Duodenal mucosa (tissue), 2 donors: ENCODE measurements at regions not wholly inside any gene's neighbourhood (a gene's known extent, or its start where the extent isn't known, plus 50 kb on each side); places are given as distances from the start of the nearest gene placed in this dataset.

Source experiments
- H3K27ac ChIP-seq: one replicate; pipeline ENCODE4 v1.7.0; 2013; ENCODE audit warnings: low read depth, low read length
- H3K27me3 ChIP-seq, 2 donors: one replicate each; pipeline ENCODE4 v1.7.0; 2013; ENCODE audit warnings: low read length in 2 of 2, control low read depth in 1 of 2; ENCODE audit not compliant: insufficient read depth in 2 of 2, control insufficient read depth in 1 of 2
- H3K36me3 ChIP-seq, 2 donors: one replicate each; pipeline ENCODE4 v1.7.0; 2013; ENCODE audit warnings: low read length in 2 of 2, control low read depth in 1 of 2; ENCODE audit not compliant: insufficient read depth in 2 of 2, control insufficient read depth in 1 of 2
- H3K4me1 ChIP-seq, 2 donors: one replicate each; pipeline ENCODE4 v1.7.0; 2013; ENCODE audit warnings: low read length in 2 of 2, control low read depth in 1 of 2; ENCODE audit not compliant: insufficient read depth in 2 of 2, control insufficient read depth in 1 of 2
- H3K4me3 ChIP-seq, 2 donors: one replicate each; pipeline ENCODE4 v1.7.0; 2013; ENCODE audit warnings: low read length in 2 of 2, low read depth in 1 of 2
- H3K9ac ChIP-seq, 2 donors: one replicate each; pipeline ENCODE4 v1.7.0; 2013; ENCODE audit warnings: low read length in 2 of 2, low read depth in 1 of 2
- H3K9me3 ChIP-seq, 2 donors: one replicate each; pipeline ENCODE4 v1.7.0; 2013; ENCODE audit warnings: low read length in 2 of 2, control low read depth in 1 of 2; ENCODE audit not compliant: control insufficient read depth in 1 of 2

DNA sequence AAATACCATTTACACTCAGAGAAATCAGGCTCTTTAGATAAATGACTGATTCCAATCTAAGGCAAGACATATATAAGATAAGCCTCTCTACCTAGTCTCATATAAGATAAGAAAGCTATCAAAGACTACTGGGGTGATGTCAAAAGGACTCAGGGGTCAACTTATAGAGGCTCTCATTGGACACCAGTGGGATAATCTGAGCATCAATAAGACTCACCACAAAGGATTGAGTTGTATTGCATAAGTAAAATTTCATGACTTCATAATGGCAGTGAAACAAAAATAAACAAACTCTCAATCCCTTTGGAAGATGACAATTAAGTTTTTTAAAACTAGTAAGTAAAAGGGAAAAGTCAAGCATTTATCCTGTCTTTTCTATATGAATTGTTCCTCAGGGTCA lies 317.8 kb downstream of the SHQ1 start:
- Histone ChIP-seq H3K27me3 (no peaks in the 10 kb centered on the region), H3K36me3 (no peaks in the 10 kb centered on the region), H3K27ac (no peak overlapping the region), H3K4me3 (no peak overlapping the region), H3K4me1 (no peaks in the 10 kb centered on the region), H3K9ac (no peak overlapping the region), H3K9me3 (no peaks in the 10 kb centered on the region)

DNA sequence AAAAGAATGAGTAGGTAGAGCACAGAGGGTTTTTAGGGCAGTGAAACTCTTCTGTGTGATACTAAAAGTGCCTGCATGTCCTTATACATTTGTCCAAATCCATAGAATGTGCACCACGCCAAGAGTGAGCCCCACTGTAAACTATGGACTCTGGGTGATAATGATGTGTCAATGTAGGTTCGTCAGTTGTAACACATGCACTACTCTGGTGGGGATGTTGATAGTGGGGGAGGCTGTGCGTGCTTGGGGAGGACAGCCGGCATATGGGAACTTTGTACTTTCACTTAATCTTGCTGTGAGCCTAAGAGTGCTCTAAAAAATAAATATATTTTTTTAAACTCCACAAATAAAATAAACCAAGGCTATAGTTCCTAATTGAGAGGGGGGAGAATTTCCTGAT lies 319.2 kb downstream of the SHQ1 start:
- Histone ChIP-seq H3K4me3 (no peak overlapping the region), H3K36me3 (no peaks in the 10 kb centered on the region), H3K27ac (no peak overlapping the region), H3K27me3 (no peaks in the 10 kb centered on the region), H3K4me1 (no peaks in the 10 kb centered on the region), H3K9me3 (no peaks in the 10 kb centered on the region), H3K9ac (no peak overlapping the region)

DNA sequence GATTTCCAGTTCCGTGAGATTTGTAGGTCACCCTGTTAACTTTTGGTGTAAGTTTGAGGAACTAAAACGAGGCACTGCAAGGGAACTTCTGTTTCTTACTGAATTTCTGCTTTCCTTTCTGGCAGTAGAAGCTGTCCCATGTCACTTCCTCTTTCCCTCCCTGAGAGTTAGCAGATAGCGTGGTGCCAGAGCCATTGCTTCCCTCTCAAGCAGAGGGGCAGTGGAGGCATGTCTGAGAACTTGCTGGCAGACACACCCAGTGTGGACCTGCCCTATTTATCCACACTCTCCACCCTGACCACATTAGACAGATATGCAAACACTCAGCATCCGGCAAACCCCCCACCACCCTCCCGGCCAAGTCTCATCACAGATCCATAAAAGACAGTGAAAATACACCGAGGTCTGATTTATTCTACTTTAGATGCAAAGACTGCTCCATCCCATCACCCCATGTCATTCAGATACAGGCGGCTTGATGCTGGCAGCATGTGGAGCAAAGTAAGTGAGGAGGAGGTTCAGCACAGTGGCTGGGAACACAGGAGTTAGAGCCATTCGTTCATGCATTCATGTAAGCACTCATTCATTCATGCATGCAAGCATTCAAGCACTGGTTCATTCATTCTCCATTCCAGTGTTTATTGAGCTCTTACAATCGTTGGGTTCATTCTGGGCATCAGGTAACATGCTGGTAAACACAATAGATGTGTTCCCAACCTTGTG lies 324.7 kb downstream of the SHQ1 start:
- Histone ChIP-seq H3K9me3 (no peaks in the 10 kb centered on the region), H3K36me3 (no peaks in the 10 kb centered on the region), H3K27ac (no peak overlapping the region), H3K4me3 (no peak overlapping the region), H3K4me1 (peaks cover 12 to 13% of the 10 kb centered on the region in 2 donors), H3K9ac (no peak overlapping the region), H3K27me3 (no peaks in the 10 kb centered on the region)

DNA sequence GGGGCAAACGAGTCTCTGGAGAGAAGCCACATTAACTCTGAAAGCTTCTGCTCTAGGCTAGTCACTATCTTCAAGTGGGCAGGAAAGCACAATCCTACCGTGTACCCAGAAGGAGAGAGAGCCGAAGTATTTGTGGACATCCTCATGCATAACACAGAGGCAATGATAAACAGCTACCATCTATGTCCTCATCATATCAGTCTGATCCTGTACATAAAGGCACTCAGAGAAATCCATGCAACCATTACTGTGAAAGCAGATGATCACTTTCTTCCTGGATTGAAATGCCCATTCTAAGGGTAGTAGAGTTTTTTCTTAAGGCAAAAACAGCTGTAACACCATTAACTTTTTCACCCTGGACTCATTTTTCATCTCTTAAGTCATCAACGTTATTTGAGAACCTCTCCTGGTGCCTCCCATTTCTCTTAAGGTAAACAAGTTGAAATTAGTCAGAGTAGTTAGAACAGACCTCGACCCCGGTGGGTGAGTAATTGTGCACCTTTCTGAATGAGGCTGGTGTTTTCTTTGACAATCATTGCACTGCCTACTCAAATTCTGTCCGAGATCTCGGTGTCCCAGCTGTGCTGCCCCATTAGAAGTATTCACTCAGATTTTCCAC lies 327.4 kb downstream of the SHQ1 start:
- Histone ChIP-seq H3K9me3 (no peaks in the 10 kb centered on the region), H3K9ac (no peak overlapping the region), H3K36me3 (no peaks in the 10 kb centered on the region), H3K4me1 (peaks cover 18 to 32% of the 10 kb centered on the region in 2 donors), H3K27ac (no peak overlapping the region), H3K4me3 (no peak overlapping the region), H3K27me3 (no peaks in the 10 kb centered on the region)

DNA sequence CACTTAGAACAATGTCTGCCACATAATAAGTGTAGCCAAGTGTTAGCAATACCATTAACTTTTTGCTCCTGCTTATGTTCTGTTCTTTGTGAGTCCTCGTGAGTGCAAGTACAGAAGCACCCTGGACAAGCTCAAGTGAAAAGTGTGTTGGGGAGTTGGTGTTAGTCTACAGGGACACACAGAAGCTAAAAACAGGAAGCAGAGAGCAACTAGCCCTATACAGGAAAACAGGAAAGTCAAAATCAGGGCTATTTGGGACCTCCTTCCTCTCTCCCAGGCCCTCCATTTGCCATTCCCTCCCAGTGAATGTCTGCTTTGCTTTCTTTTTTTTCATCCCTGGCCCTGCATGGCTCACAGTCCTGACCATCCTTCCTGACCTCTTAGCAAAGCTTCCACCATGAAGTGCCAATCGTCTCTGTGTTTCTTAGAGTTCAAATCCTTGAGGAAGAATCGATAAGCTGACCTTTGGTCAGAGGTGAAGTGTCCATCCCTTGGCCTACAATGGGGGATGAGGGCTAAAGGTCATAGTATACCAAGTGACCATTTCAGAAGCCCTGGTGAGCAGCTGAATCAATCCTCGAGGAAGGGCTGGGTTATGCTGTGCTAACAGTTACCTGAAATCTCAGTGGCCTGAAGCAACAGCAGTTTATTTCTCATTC lies 328.2 kb downstream of the SHQ1 start:
- no peaks in the 10 kb centered on the region for H3K9me3 ChIP-seq
- no peak overlapping the region for H3K4me3 ChIP-seq
- H3K27ac ChIP-seq, result no peak overlapping the region
- H3K27me3 ChIP-seq, result no peaks in the 10 kb centered on the region
- H3K4me1 ChIP-seq, result peaks cover 18 to 32% of the 10 kb centered on the region in 2 donors
- no peak overlapping the region for H3K9ac ChIP-seq
- H3K36me3 ChIP-seq, result no peaks in the 10 kb centered on the region

DNA sequence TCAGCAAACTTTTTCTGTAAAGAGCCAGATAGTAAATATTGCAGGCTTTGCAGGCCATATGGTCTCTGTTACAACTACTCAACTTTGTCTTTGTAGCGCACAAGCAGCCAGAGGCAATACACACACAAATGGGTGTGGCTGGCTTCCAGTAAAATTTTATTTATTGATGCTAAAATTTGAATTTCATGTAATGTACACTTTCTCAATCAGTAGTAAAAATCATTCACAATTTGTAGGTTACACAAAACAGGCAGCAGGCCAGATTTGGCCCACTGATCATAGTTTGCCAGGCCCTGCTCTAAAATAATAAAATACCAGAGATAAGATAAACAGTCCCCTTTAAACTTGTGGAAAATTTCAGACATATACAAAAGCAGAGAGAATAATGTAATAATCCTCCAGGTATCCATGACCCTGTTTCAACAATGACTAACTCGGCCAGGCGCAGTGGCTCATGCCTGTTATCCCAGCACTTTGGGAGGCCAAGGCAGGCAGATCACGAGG lies 330.3 kb downstream of the SHQ1 start:
- Histone ChIP-seq H3K36me3 (no peaks in the 10 kb centered on the region), H3K27ac (no peak overlapping the region), H3K9me3 (no peaks in the 10 kb centered on the region), H3K27me3 (no peaks in the 10 kb centered on the region), H3K4me3 (no peak overlapping the region), H3K9ac (no peak overlapping the region), H3K4me1 (peaks cover 10 to 25% of the 10 kb centered on the region in 2 donors)

DNA sequence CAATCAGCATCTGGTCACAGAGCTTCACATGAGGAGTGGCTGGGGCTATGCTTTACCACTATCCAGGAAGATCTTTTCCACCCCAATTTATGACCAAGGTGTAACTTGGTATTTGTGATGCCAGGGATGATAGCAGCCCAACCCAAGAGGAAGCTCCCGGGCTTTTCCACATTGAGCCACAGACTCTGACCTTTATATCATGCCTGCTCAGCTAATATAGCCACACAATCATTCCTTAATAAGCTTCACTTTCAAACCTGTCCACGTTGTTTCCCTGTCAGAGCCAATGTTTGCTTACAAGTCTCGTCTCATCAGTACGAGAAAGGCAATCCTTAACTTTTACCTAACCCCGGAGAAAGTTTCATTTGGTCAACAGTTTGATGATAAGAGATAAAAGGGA lies 330.9 kb downstream of the SHQ1 start:
- Histone ChIP-seq H3K4me1 (peaks cover 10 to 19% of the 10 kb centered on the region in 2 donors), H3K27ac (no peak overlapping the region), H3K27me3 (no peaks in the 10 kb centered on the region), H3K36me3 (no peaks in the 10 kb centered on the region), H3K9me3 (no peaks in the 10 kb centered on the region), H3K4me3 (no peak overlapping the region), H3K9ac (no peak overlapping the region)

DNA sequence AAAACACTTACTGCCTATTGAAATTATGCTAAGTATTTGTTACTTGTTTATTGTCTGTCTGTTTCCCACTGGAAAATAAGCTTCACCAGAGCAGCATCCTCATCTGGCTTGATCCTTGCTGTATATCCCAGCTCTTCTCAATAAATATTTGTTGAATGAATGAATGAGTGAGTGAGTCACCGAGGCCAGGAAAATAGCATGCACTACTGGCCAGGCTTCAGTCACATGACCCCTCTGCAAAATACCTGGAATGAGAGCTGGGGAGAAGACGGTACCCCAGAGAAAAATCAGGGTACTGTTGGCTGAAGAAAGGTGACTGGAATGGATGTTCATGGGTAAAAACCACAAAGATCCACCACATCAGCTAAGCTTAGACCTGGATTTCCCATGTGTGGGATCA lies 331.9 kb downstream of the SHQ1 start:
- Histone ChIP-seq H3K36me3 (no peaks in the 10 kb centered on the region), H3K4me3 (no peak overlapping the region), H3K9ac (no peak overlapping the region), H3K27ac (no peak overlapping the region), H3K27me3 (no peaks in the 10 kb centered on the region), H3K4me1 (peaks cover 10 to 19% of the 10 kb centered on the region in 2 donors), H3K9me3 (no peaks in the 10 kb centered on the region)

DNA sequence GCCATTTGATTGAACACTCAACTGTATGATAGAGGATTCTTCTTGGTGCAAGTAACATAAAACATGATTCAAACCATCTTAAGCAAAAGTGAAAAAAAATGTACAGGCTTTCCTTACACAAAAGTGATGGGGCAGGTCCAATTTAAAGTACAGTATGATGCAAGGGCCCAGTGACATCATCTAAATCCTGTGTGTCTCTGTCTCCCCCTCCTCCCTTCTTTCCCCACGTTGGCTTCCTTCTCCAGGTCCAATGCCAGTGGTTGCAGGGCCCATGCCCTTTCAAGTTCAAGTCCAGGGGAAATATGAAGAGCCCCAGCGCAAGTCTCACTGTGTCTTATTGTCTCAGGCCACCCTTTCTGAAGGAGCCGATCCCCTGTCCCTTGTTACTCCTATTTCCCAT lies 332.3 kb downstream of the SHQ1 start:
- H3K27ac ChIP-seq, result no peak overlapping the region
- H3K36me3 ChIP-seq, result no peaks in the 10 kb centered on the region
- no peaks in the 10 kb centered on the region for H3K9me3 ChIP-seq
- no peak overlapping the region for H3K4me3 ChIP-seq
- peaks cover 10 to 19% of the 10 kb centered on the region in 2 donors for H3K4me1 ChIP-seq
- no peaks in the 10 kb centered on the region for H3K27me3 ChIP-seq
- no peak overlapping the region for H3K9ac ChIP-seq

DNA sequence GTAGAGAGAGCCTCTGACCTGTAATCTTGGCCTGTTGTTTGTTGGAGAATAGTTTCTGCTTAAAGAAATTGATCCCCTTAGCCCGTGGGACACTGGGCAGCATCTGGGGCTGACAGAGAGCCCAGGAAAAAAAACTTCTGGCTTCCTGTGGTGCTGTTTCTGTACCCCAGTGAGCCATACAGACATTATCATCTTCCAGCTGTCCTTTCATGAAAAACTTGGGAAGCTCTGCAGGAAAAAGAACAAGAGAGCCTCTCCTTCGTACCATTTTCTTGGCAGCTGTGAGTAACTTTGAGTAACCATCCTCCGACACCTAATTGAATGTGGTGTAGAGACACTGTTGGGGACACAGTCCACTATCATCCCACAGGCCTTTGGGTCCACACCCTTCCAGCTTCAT lies 333.0 kb downstream of the SHQ1 start:
- peaks cover 8 to 19% of the 10 kb centered on the region in 2 donors for H3K4me1 ChIP-seq
- no peaks in the 10 kb centered on the region for H3K9me3 ChIP-seq
- H3K27me3 ChIP-seq, result no peaks in the 10 kb centered on the region
- H3K36me3 ChIP-seq, result no peaks in the 10 kb centered on the region
- no peak overlapping the region for H3K9ac ChIP-seq
- H3K27ac ChIP-seq, result no peak overlapping the region
- H3K4me3 ChIP-seq, result no peak overlapping the region
